ENCODE measurements at regions not wholly inside any gene's neighbourhood (a gene's known extent, or its start where the extent isn't known, plus 50 kb on each side); places are given as distances from the start of the nearest gene placed in this dataset.

- WGBS (ENCODE audit: insufficient coverage), result 94% methylated on average over 4 of the region's 11 CpGs
- Histone ChIP-seq H3K9me3 (no peaks in the 10 kb centered on the region), H3K4me1 (ENCODE audit: control insufficient read depth in 1 of 2, extremely low read depth in 1 of 2, insufficient read depth in 2 of 2, low read length in 2 of 2) (no peaks in the 10 kb centered on the region), H3K27me3 (replicated peaks in 1 of 2; ENCODE audit: control insufficient read depth in 2 of 2, extremely low read depth in 1 of 2, insufficient read depth in 2 of 2, low read length in 1 of 2) (no peaks in the 10 kb centered on the region), H3K27ac (ENCODE audit: low read length) (no peak overlapping the region), H3K36me3 (ENCODE audit: control insufficient read depth in 2 of 2, extremely low read depth in 1 of 2, insufficient read depth in 1 of 2, low read length in 1 of 2) (no peaks in the 10 kb centered on the region), H3K4me3 (ENCODE audit: control insufficient read depth in 1 of 2, extremely low read depth in 1 of 2, low read length in 1 of 2) (no peak overlapping the region)
- no peaks in the 10 kb centered on the region for H3K36me3 Mint-ChIP-seq
- H3K27me3 Mint-ChIP-seq, result peaks cover 9 to 11% of the 10 kb centered on the region in 2 donors
- H3K9me3 Mint-ChIP-seq, result no peaks in the 10 kb centered on the region
- H3K27ac Mint-ChIP-seq, result no peak overlapping the region
- H3K4me3 Mint-ChIP-seq, result no peak overlapping the region
- POLR2A ChIA-PET, result no interaction called here
- DNase-seq (no peak), ATAC-seq (replicated peaks in 1 of 4) (no peak)
- CTCF ChIA-PET, result no interaction called here
- H3K4me1 Mint-ChIP-seq, result no peaks in the 10 kb centered on the region
Measured at GRCh38 chr15:79769933-79770759, 126.7 kb downstream of the MTHFS start.

- H3K4me1 ChIP-seq (ENCODE audit: control insufficient read depth in 1 of 2, extremely low read depth in 1 of 2, insufficient read depth in 2 of 2, low read length in 2 of 2), result no peaks in the 10 kb centered on the region
- H3K4me3 Mint-ChIP-seq, result no peak overlapping the region
- 100% methylated on average over 1 of the region's 7 CpGs for WGBS (ENCODE audit: insufficient coverage)
- DNase-seq, result no peak
- H3K27me3 Mint-ChIP-seq, result peaks cover 3 to 7% of the 10 kb centered on the region in 2 donors
- no peaks in the 10 kb centered on the region for H3K36me3 Mint-ChIP-seq
- no peaks in the 10 kb centered on the region for H3K4me1 Mint-ChIP-seq
- no peak overlapping the region for H3K27ac Mint-ChIP-seq
- H3K27ac ChIP-seq (ENCODE audit: low read length), result no peak overlapping the region
- no peak for ATAC-seq (replicated peaks in 1 of 4)
- POLR2A ChIA-PET, result no interaction called here
- CTCF ChIA-PET, result no interaction called here
- no peaks in the 10 kb centered on the region for H3K36me3 ChIP-seq (ENCODE audit: control insufficient read depth in 2 of 2, extremely low read depth in 1 of 2, insufficient read depth in 1 of 2, low read length in 1 of 2)
- no peaks in the 10 kb centered on the region for H3K9me3 ChIP-seq
- no peaks in the 10 kb centered on the region for H3K27me3 ChIP-seq (replicated peaks in 1 of 2; ENCODE audit: control insufficient read depth in 2 of 2, extremely low read depth in 1 of 2, insufficient read depth in 2 of 2, low read length in 1 of 2)
- no peak overlapping the region for H3K4me3 ChIP-seq (ENCODE audit: control insufficient read depth in 1 of 2, extremely low read depth in 1 of 2, low read length in 1 of 2)
- no peaks in the 10 kb centered on the region for H3K9me3 Mint-ChIP-seq
Measured at GRCh38 chr15:79773128-79773527, 123.7 kb downstream of the MTHFS start.

- Histone ChIP-seq H3K36me3 (ENCODE audit: control insufficient read depth in 2 of 2, extremely low read depth in 1 of 2, insufficient read depth in 1 of 2, low read length in 1 of 2) (no peaks in the 10 kb centered on the region), H3K4me3 (ENCODE audit: control insufficient read depth in 1 of 2, extremely low read depth in 1 of 2, low read length in 1 of 2) (no peak overlapping the region), H3K9me3 (no peaks in the 10 kb centered on the region), H3K4me1 (ENCODE audit: control insufficient read depth in 1 of 2, extremely low read depth in 1 of 2, insufficient read depth in 2 of 2, low read length in 2 of 2) (peaks cover 0 to 5% of the 10 kb centered on the region in 2 experiments), H3K27ac (ENCODE audit: low read length) (no peak overlapping the region), H3K27me3 (replicated peaks in 1 of 2; ENCODE audit: control insufficient read depth in 2 of 2, extremely low read depth in 1 of 2, insufficient read depth in 2 of 2, low read length in 1 of 2) (peaks cover 0 to 13% of the 10 kb centered on the region in 2 experiments)
- DNase-seq (no peak), ATAC-seq (replicated peaks in 1 of 4) (no peak)
- ChIA-PET POLR2A (no interaction called here), CTCF (no interaction called here)
- no peak overlapping the region for H3K4me3 Mint-ChIP-seq
- no CpG with 5 or more reads among the region's 2 CpGs for WGBS (ENCODE audit: insufficient coverage)
- H3K27ac Mint-ChIP-seq, result no peak overlapping the region
- peaks cover 0 to 4% (median 3%) of the 10 kb centered on the region in 3 donors for H3K4me1 Mint-ChIP-seq
- peaks cover 0 to 7% of the 10 kb centered on the region in 2 donors for H3K27me3 Mint-ChIP-seq
- H3K36me3 Mint-ChIP-seq, result no peaks in the 10 kb centered on the region
- no peaks in the 10 kb centered on the region for H3K9me3 Mint-ChIP-seq
Measured at GRCh38 chr15:79775821-79776220, 121.0 kb downstream of the MTHFS start.

- no CpG with 5 or more reads among the region's 2 CpGs for WGBS (ENCODE audit: insufficient coverage)
- DNase-seq (no peak), ATAC-seq (replicated peaks in 1 of 4) (no peak)
- no peak overlapping the region for H3K4me3 Mint-ChIP-seq
- H3K27me3 Mint-ChIP-seq, result peaks cover 8% of the 10 kb centered on the region in 2 donors
- H3K27ac ChIP-seq (ENCODE audit: low read length), result no peak overlapping the region
- ChIA-PET CTCF (no interaction called here), POLR2A (no interaction called here)
- H3K4me1 Mint-ChIP-seq, result peaks cover 0 to 4% (median 3%) of the 10 kb centered on the region in 3 donors
- peaks cover 9% of the 10 kb centered on the region for H3K36me3 Mint-ChIP-seq
- H3K36me3 ChIP-seq (ENCODE audit: control insufficient read depth in 2 of 2, extremely low read depth in 1 of 2, insufficient read depth in 1 of 2, low read length in 1 of 2), result no peaks in the 10 kb centered on the region
- peaks cover 12 to 17% (median 17%) of the 10 kb centered on the region in 3 donors for H3K9me3 Mint-ChIP-seq
- H3K4me1 ChIP-seq (ENCODE audit: control insufficient read depth in 1 of 2, extremely low read depth in 1 of 2, insufficient read depth in 2 of 2, low read length in 2 of 2), result peaks cover 0 to 5% of the 10 kb centered on the region in 2 experiments
- no peaks in the 10 kb centered on the region for H3K9me3 ChIP-seq
- no peak overlapping the region for H3K27ac Mint-ChIP-seq
- H3K4me3 ChIP-seq (ENCODE audit: control insufficient read depth in 1 of 2, extremely low read depth in 1 of 2, low read length in 1 of 2), result no peak overlapping the region
- H3K27me3 ChIP-seq (replicated peaks in 1 of 2; ENCODE audit: control insufficient read depth in 2 of 2, extremely low read depth in 1 of 2, insufficient read depth in 2 of 2, low read length in 1 of 2), result peaks cover 0 to 15% of the 10 kb centered on the region in 2 experiments
Measured at GRCh38 chr15:79777916-79778315, 118.9 kb downstream of the MTHFS start.

- CTCF ChIA-PET, result no interaction called here
- WGBS (ENCODE audit: insufficient coverage), result no CpG with 5 or more reads among the region's 3 CpGs
Measured at GRCh38 chr15:79778378-79778990, 118.3 kb downstream of the MTHFS start.

GRCh38 chr15:79779746-79780145 is 117.1 kb downstream of the MTHFS start:
- Histone ChIP-seq H3K9me3 (no peaks in the 10 kb centered on the region), H3K4me3 (ENCODE audit: control insufficient read depth in 1 of 2, extremely low read depth in 1 of 2, low read length in 1 of 2) (no peak overlapping the region), H3K36me3 (ENCODE audit: control insufficient read depth in 2 of 2, extremely low read depth in 1 of 2, insufficient read depth in 1 of 2, low read length in 1 of 2) (no peaks in the 10 kb centered on the region), H3K27me3 (replicated peaks in 1 of 2; ENCODE audit: control insufficient read depth in 2 of 2, extremely low read depth in 1 of 2, insufficient read depth in 2 of 2, low read length in 1 of 2) (peaks cover 0 to 15% of the 10 kb centered on the region in 2 experiments), H3K4me1 (ENCODE audit: control insufficient read depth in 1 of 2, extremely low read depth in 1 of 2, insufficient read depth in 2 of 2, low read length in 2 of 2) (peaks cover 0 to 5% of the 10 kb centered on the region in 2 experiments), H3K27ac (ENCODE audit: low read length) (no peak overlapping the region)
- CTCF ChIA-PET, result no interaction called here
- peaks cover 17 to 18% of the 10 kb centered on the region in 2 donors for H3K27me3 Mint-ChIP-seq
- no peak overlapping the region for H3K27ac Mint-ChIP-seq
- DNase-seq (no peak), ATAC-seq (replicated peaks in 1 of 4) (no peak)
- no peak overlapping the region for H3K4me3 Mint-ChIP-seq
- H3K36me3 Mint-ChIP-seq, result peaks cover 12% of the 10 kb centered on the region
- POLR2A ChIA-PET, result no interaction called here
- peaks cover 0 to 4% (median 3%) of the 10 kb centered on the region in 3 donors for H3K4me1 Mint-ChIP-seq
- no CpG with 5 or more reads among the region's 2 CpGs for WGBS (ENCODE audit: insufficient coverage)
- H3K9me3 Mint-ChIP-seq, result peaks cover 15 to 26% (median 20%) of the 10 kb centered on the region in 3 donors

More at GRCh38 chr15:79778378-79778990, 118.3 kb downstream of the MTHFS start:
- peaks cover 0 to 15% of the 10 kb centered on the region in 2 experiments for H3K27me3 ChIP-seq (replicated peaks in 1 of 2; ENCODE audit: control insufficient read depth in 2 of 2, extremely low read depth in 1 of 2, insufficient read depth in 2 of 2, low read length in 1 of 2)
- POLR2A ChIA-PET, result no interaction called here
- no peak for ATAC-seq (replicated peaks in 1 of 4)
- peaks cover 15 to 21% (median 20%) of the 10 kb centered on the region in 3 donors for H3K9me3 Mint-ChIP-seq
- H3K27ac ChIP-seq (ENCODE audit: low read length), result no peak overlapping the region
- DNase-seq, result no peak
- H3K27ac Mint-ChIP-seq, result no peak overlapping the region
- H3K4me1 ChIP-seq (ENCODE audit: control insufficient read depth in 1 of 2, extremely low read depth in 1 of 2, insufficient read depth in 2 of 2, low read length in 2 of 2), result peaks cover 0 to 5% of the 10 kb centered on the region in 2 experiments
- H3K36me3 ChIP-seq (ENCODE audit: control insufficient read depth in 2 of 2, extremely low read depth in 1 of 2, insufficient read depth in 1 of 2, low read length in 1 of 2), result no peaks in the 10 kb centered on the region
- H3K4me1 Mint-ChIP-seq, result peaks cover 0 to 4% (median 3%) of the 10 kb centered on the region in 3 donors
- H3K27me3 Mint-ChIP-seq, result peaks cover 11% of the 10 kb centered on the region in 2 donors
- no peak overlapping the region for H3K4me3 ChIP-seq (ENCODE audit: control insufficient read depth in 1 of 2, extremely low read depth in 1 of 2, low read length in 1 of 2)
- H3K36me3 Mint-ChIP-seq, result peaks cover 12% of the 10 kb centered on the region
- H3K4me3 Mint-ChIP-seq, result no peak overlapping the region
- H3K9me3 ChIP-seq, result no peaks in the 10 kb centered on the region

Measured in T-cell (primary cell).